Progenitor cell of endocrine pancreas (in vitro differentiated cells): ENCODE measurements at regions not wholly inside any gene's neighbourhood (a gene's known extent, or its start where the extent isn't known, plus 50 kb on each side); places are given as distances from the start of the nearest gene placed in this dataset.

Source experiments
- DNase-seq: peaks from one replicate; pipeline ENCODE4 v3.0.0; 2021; ENCODE audit warnings: low spot score; ENCODE audit not compliant: unreplicated experiment
- H3K27ac Mint-ChIP-seq: 2 replicates; pipeline ENCODE4 v1.8.0; 2021; ENCODE audit warnings: mild to moderate bottlenecking, moderate library complexity, mixed read lengths
- H3K27me3 Mint-ChIP-seq: 2 replicates; pipeline ENCODE4 v1.8.0; 2021; ENCODE audit warnings: mixed read lengths
- H3K36me3 Mint-ChIP-seq: 2 replicates; pipeline ENCODE4 v1.8.0; 2022; ENCODE audit warnings: mixed read lengths; ENCODE audit not compliant: insufficient read depth
- H3K4me1 Mint-ChIP-seq: 2 replicates; pipeline ENCODE4 v1.8.0; 2021; ENCODE audit warnings: low read depth, mixed read lengths
- H3K4me3 Mint-ChIP-seq: 2 replicates; pipeline ENCODE4 v1.8.0; 2021; ENCODE audit warnings: low read depth, mild to moderate bottlenecking, moderate library complexity, mixed read lengths
- H3K9me3 Mint-ChIP-seq: 2 replicates; pipeline ENCODE4 v1.8.0; 2021; ENCODE audit warnings: low read depth, mixed read lengths
- CTCF ChIP-seq: fragments of 200-600 bp; sonication (generic); IDR thresholded peaks from one replicate; pipeline ENCODE4 v1.5.0; 2021; ENCODE audit warnings: antibody characterized with exemption, mild to moderate bottlenecking; ENCODE audit not compliant: unreplicated experiment

- Mint-ChIP-seq H3K4me3 (no peak overlapping the region), H3K36me3 (peaks cover 11% of the 10 kb centered on the region), H3K4me1 (peaks cover 3% of the 10 kb centered on the region), H3K27ac (no peak overlapping the region), H3K27me3 (no peaks in the 10 kb centered on the region), H3K9me3 (peaks cover 38% of the 10 kb centered on the region)
- no peak for TF ChIP-seq CTCF
- DNase-seq: no peak
Observed at GRCh38 chr6:156420172-156420993, 356.8 kb upstream of the ARID1B start.

GRCh38 chr6:156419594-156419993 is 357.6 kb upstream of the ARID1B start:
- TF ChIP-seq CTCF: no peak
- Mint-ChIP-seq H3K27me3 (no peaks in the 10 kb centered on the region), H3K27ac (no peak overlapping the region), H3K9me3 (peaks cover 37% of the 10 kb centered on the region), H3K4me3 (no peak overlapping the region), H3K4me1 (peaks cover 3% of the 10 kb centered on the region), H3K36me3 (peaks cover 11% of the 10 kb centered on the region)
- DNase-seq: no peak

GRCh38 chr6:156418253-156418652 is 358.9 kb upstream of the ARID1B start:
- peaks cover 27% of the 10 kb centered on the region for H3K9me3 Mint-ChIP-seq
- TF ChIP-seq CTCF: no peak
- H3K4me3 Mint-ChIP-seq: no peak overlapping the region

GRCh38 chr6:156416391-156416790 is 360.8 kb upstream of the ARID1B start:
- DNase-seq: no peak
- Mint-ChIP-seq H3K4me3 (no peak overlapping the region), H3K36me3 (peaks cover 4% of the 10 kb centered on the region), H3K9me3 (peaks cover 16% of the 10 kb centered on the region), H3K4me1 (no peaks in the 10 kb centered on the region), H3K27me3 (no peaks in the 10 kb centered on the region), H3K27ac (no peak overlapping the region)
- no peak for TF ChIP-seq CTCF

More at GRCh38 chr6:156418253-156418652, 358.9 kb upstream of the ARID1B start:
- no peak for DNase-seq
- Mint-ChIP-seq H3K36me3 (peaks cover 11% of the 10 kb centered on the region), H3K4me1 (peaks cover 3% of the 10 kb centered on the region), H3K27ac (no peak overlapping the region), H3K27me3 (no peaks in the 10 kb centered on the region)

GRCh38 chr6:156413154-156413553 is 364.0 kb upstream of the ARID1B start:
- Mint-ChIP-seq H3K27ac (no peak overlapping the region), H3K9me3 (peaks cover 10% of the 10 kb centered on the region), H3K36me3 (peaks cover 2% of the 10 kb centered on the region), H3K27me3 (no peaks in the 10 kb centered on the region), H3K4me1 (no peaks in the 10 kb centered on the region), H3K4me3 (no peak overlapping the region)
- no peak for TF ChIP-seq CTCF
- DNase-seq: no peak
